Adrenal gland (tissue), 9 donors: ENCODE measurements at regions not wholly inside any gene's neighbourhood (a gene's known extent, or its start where the extent isn't known, plus 50 kb on each side); places are given as distances from the start of the nearest gene placed in this dataset.

Source experiments
- DNase-seq, 7 donors: peaks; one replicate each; pipeline ENCODE4 v3.0.0-alpha.2; 2019 to 2020
- H3K27ac ChIP-seq, 5 donors: fragments of 200-600 bp; sonication (generic) in 4 of 5; 1 replicate in 3 of 5; 2 replicates in 2 of 5; pipeline versions ENCODE4 v1.5.1 to v1.8.0; 2016 to 2020; ENCODE audit warnings: mild to moderate bottlenecking in 1 of 5
- H3K27me3 ChIP-seq: fragments of 200-600 bp; 2 replicates; pipeline ENCODE4 v1.8.0; 2021
- H3K36me3 ChIP-seq, 2 donors: fragments of 200-600 bp; replicated peaks in 1 of 2; 1 replicate in 1 of 2; 2 replicates in 1 of 2; pipeline versions ENCODE4 v1.5.1 to v1.8.0; 2018 to 2022
- H3K4me1 ChIP-seq, 2 donors: fragments of 200-600 bp; replicated peaks in 1 of 2; 1 replicate in 1 of 2; 2 replicates in 1 of 2; pipeline versions ENCODE4 v1.5.1 to v1.8.0; 2018 to 2021
- H3K4me3 ChIP-seq, 4 donors: fragments of 200-600 bp; sonication (generic) in 3 of 4; one replicate each; pipeline ENCODE4 v1.5.1; 2016 to 2018
- H3K9me3 ChIP-seq, 3 donors: fragments of 200-600 bp; sonication (generic) in 1 of 3; replicated peaks in 1 of 3; 1 replicate in 2 of 3; 2 replicates in 1 of 3; pipeline versions ENCODE4 v1.5.1 to v1.8.0; 2016 to 2021
- CTCF ChIP-seq, 6 experiments: fragments of 450-650 bp in 4 of 6; fragments of 200-600 bp in 2 of 6; sonication (generic) in 1 of 6; IDR thresholded peaks; 1 replicate in 5 of 6; 2 replicates in 1 of 6; pipeline versions ENCODE4 v1.5.1 to v1.8.0; 2016 to 2021; ENCODE audit warnings: antibody characterized with exemption in 6 of 6, mild to moderate bottlenecking in 2 of 6, moderate library complexity in 1 of 6
- POLR2A ChIP-seq, 2 donors: fragments of 450-650 bp; IDR thresholded peaks; one replicate each; pipeline ENCODE4 v1.6.1; 2017; ENCODE audit warnings: antibody characterized with exemption in 2 of 2, mild to moderate bottlenecking in 2 of 2, moderate library complexity in 1 of 2
- WGBS, 4 donors: extraction: QIAGEN DNeasy Blood & Tissue Kit in 2 of 4; methylation state at CpG; one replicate each; pipeline versions ENCODE4 v1.1.5 to v1.1.7; 2013 to 2017; 5-methylcytosine and 5-hydroxymethylcytosine counted together
- intact Hi-C, 2 donors: fragments of 100-400 bp; cut with DNase I; formaldehyde crosslinking; loops; one replicate each; pipeline versions ENCODE4 v1.14.1 to v1.15.0; 2022 to 2023
- donor health status: healthy with polysubstance abuse.
- donor health status: Bipolar disorder and iron deficiency.
- donor health status: DM: yes; HTN: yes; CAD: no.
- donor health status: DM: no; HTN: no; CAD: no.
- donor health status: DM: no; HTN: no; CAD: no.

- intact Hi-C loops = no loop called here
- H3K36me3 ChIP-seq = no peaks in the 10 kb centered on the region
- H3K27me3 ChIP-seq = no peaks in the 10 kb centered on the region
- no peak for DNase-seq
- H3K27ac ChIP-seq = no peak overlapping the region
- H3K4me3 ChIP-seq = no peak overlapping the region
- 65 to 74% (median 71%) methylated on average over 5 of the region's 5 CpGs for WGBS, 4 donors
- TF ChIP-seq CTCF (IDR thresholded peaks at IDR 0.05) = no peak
- TF ChIP-seq POLR2A (IDR thresholded peaks at IDR 0.05) = no peak
- H3K9me3 ChIP-seq = no peaks in the 10 kb centered on the region
- H3K4me1 ChIP-seq = no peaks in the 10 kb centered on the region
Measured at GRCh38 chr7:55288070-55288824, 76.9 kb upstream of the LANCL2 start.

- Histone ChIP-seq H3K27me3 (no peaks in the 10 kb centered on the region), H3K36me3 (no peaks in the 10 kb centered on the region), H3K9me3 (no peaks in the 10 kb centered on the region), H3K4me1 (no peaks in the 10 kb centered on the region), H3K27ac (no peak overlapping the region), H3K4me3 (no peak overlapping the region)
- no peak for TF ChIP-seq CTCF (IDR thresholded peaks at IDR 0.05)
- no peak for TF ChIP-seq POLR2A (IDR thresholded peaks at IDR 0.05)
- 77 to 85% (median 84%) methylated on average over 6 of the region's 6 CpGs for WGBS, 4 donors
- intact Hi-C loops = no loop called here
- no peak for DNase-seq
Measured at GRCh38 chr7:55296070-55296469, 69.1 kb upstream of the LANCL2 start.

- Histone ChIP-seq H3K4me3 (no peak overlapping the region), H3K27ac (no peak overlapping the region), H3K9me3 (no peaks in the 10 kb centered on the region), H3K36me3 (no peaks in the 10 kb centered on the region), H3K4me1 (no peaks in the 10 kb centered on the region), H3K27me3 (no peaks in the 10 kb centered on the region)
- DNase-seq = no peak
- TF ChIP-seq CTCF (IDR thresholded peaks at IDR 0.05) = no peak
- TF ChIP-seq POLR2A (IDR thresholded peaks at IDR 0.05) = no peak
- WGBS, 4 donors = 67 to 82% (median 72%) methylated on average over 8 of the region's 8 CpGs
- intact Hi-C loops = no loop called here
Measured at GRCh38 chr7:55299273-55299967, 65.7 kb upstream of the LANCL2 start.

- H3K4me3 ChIP-seq = no peak overlapping the region
- no peak overlapping the region for H3K27ac ChIP-seq
Measured at GRCh38 chr7:55303220-55303619, 61.9 kb upstream of the LANCL2 start.

More at GRCh38 chr7:55303220-55303619, 61.9 kb upstream of the LANCL2 start:
- intact Hi-C loops = no loop called here
- Histone ChIP-seq H3K27me3 (no peaks in the 10 kb centered on the region), H3K4me1 (no peaks in the 10 kb centered on the region), H3K9me3 (no peaks in the 10 kb centered on the region), H3K36me3 (no peaks in the 10 kb centered on the region)
- TF ChIP-seq POLR2A (IDR thresholded peaks at IDR 0.05) (no peak), CTCF (IDR thresholded peaks at IDR 0.05) (no peak)
- WGBS, 4 donors = 61 to 70% (median 64%) methylated on average over 1 of the region's 1 CpG
- DNase-seq = no peak
